ENCODE measurements at regions not wholly inside any gene's neighbourhood (a gene's known extent, or its start where the extent isn't known, plus 50 kb on each side); places are given as distances from the start of the nearest gene placed in this dataset.

DNA sequence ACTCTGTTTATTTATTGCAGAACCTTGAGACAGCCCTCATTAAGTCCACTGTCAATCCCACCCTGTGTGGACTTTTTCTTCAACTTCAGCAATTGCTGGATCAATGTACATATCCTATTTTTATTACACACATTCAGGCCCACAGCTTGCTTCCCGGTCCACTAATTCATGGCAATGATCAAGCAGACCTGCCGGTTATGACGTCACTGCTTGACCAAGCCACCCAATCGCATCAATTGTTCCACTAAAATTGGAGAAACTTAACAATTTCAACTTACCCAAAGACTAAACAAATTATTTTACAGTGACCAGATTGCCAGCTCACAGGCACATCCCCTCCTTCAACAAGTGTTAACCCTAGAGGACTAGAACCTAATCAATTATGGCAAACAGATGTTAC is 240.4 kb upstream of the MAGEB18 start:
- TF ChIP-seq, protein P1, sequence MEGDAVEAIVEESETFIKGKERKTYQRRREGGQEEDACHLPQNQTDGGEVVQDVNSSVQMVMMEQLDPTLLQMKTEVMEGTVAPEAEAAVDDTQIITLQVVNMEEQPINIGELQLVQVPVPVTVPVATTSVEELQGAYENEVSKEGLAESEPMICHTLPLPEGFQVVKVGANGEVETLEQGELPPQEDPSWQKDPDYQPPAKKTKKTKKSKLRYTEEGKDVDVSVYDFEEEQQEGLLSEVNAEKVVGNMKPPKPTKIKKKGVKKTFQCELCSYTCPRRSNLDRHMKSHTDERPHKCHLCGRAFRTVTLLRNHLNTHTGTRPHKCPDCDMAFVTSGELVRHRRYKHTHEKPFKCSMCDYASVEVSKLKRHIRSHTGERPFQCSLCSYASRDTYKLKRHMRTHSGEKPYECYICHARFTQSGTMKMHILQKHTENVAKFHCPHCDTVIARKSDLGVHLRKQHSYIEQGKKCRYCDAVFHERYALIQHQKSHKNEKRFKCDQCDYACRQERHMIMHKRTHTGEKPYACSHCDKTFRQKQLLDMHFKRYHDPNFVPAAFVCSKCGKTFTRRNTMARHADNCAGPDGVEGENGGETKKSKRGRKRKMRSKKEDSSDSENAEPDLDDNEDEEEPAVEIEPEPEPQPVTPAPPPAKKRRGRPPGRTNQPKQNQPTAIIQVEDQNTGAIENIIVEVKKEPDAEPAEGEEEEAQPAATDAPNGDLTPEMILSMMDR (IDR thresholded peaks at IDR 0.05) = no peak
- TF ChIP-seq POLR2A (IDR thresholded peaks at IDR 0.05) (no peak), EP300 (IDR thresholded peaks at IDR 0.05) (no peak)

Measured in tibial nerve (tissue), 4 donors.